ENCODE measurements at regions not wholly inside any gene's neighbourhood (a gene's known extent, or its start where the extent isn't known, plus 50 kb on each side); places are given as distances from the start of the nearest gene placed in this dataset.
"Not testable (repeated sequence)": the region's sequence is repeated elsewhere in the genome, so short reads cannot be mapped to it uniquely, and the experiment has no call there.

GRCh38 chrX:22533898-22534297, 261.2 kb downstream of the CBLL2 start:
- no peak for DNase-seq (ENCODE audit: low read depth)

- peak; percentile 73 for DNase-seq (ENCODE audit: low read depth)
Observed at GRCh38 chrX:22534643-22535042, 261.9 kb downstream of the CBLL2 start.

- no peak for DNase-seq (ENCODE audit: low read depth)
Observed at GRCh38 chrX:22536746-22537304, 264.1 kb downstream of the CBLL2 start.

GRCh38 chrX:22538580-22538979, 265.9 kb downstream of the CBLL2 start:
- peak; percentile 26 for DNase-seq (ENCODE audit: low read depth)

GRCh38 chrX:22541926-22542325, 269.2 kb downstream of the CBLL2 start:
- DNase-seq (ENCODE audit: low read depth): no peak

- DNase-seq (ENCODE audit: low read depth): peak; percentile 7
Observed at GRCh38 chrX:22542641-22543040, 269.9 kb downstream of the CBLL2 start.

- peak; percentile 13 for DNase-seq (ENCODE audit: low read depth)
Observed at GRCh38 chrX:22559506-22559905, 286.8 kb downstream of the CBLL2 start.

GRCh38 chrX:22575161-22575845, 302.6 kb downstream of the CBLL2 start:
- peak; percentile 64 for DNase-seq (ENCODE audit: low read depth)

- DNase-seq (ENCODE audit: low read depth): peak; percentile 74
Observed at GRCh38 chrX:22577181-22577580, 304.5 kb downstream of the CBLL2 start.

GRCh38 chrX:22585831-22586230, 313.1 kb downstream of the CBLL2 start:
- DNase-seq (ENCODE audit: low read depth): no peak

GRCh38 chrX:22589845-22590244, 317.1 kb downstream of the CBLL2 start:
- DNase-seq (ENCODE audit: low read depth): no peak

- DNase-seq (ENCODE audit: low read depth): no peak
Observed at GRCh38 chrX:22594766-22595165, 322.1 kb downstream of the CBLL2 start.

- no peak for DNase-seq (ENCODE audit: low read depth)
Observed at GRCh38 chrX:22603060-22603459, 330.3 kb downstream of the CBLL2 start.

- not testable (repeated sequence) for DNase-seq (ENCODE audit: low read depth)
Observed at GRCh38 chrX:22609452-22609851, 336.7 kb downstream of the CBLL2 start.

GRCh38 chrX:22616867-22617266, 344.2 kb downstream of the CBLL2 start:
- DNase-seq (ENCODE audit: low read depth): no peak

GRCh38 chrX:22627576-22627975, 354.9 kb downstream of the CBLL2 start:
- DNase-seq (ENCODE audit: low read depth): no peak

- no peak for DNase-seq (ENCODE audit: low read depth)
Observed at GRCh38 chrX:22628275-22628674, 355.6 kb downstream of the CBLL2 start.

- DNase-seq (ENCODE audit: low read depth): peak; percentile 39
Observed at GRCh38 chrX:22629105-22629725, 356.5 kb downstream of the CBLL2 start.

- peak; percentile 64 for DNase-seq (ENCODE audit: low read depth)
Observed at GRCh38 chrX:22634083-22634482, 361.4 kb downstream of the CBLL2 start.

GRCh38 chrX:22634751-22635150, 362.0 kb downstream of the CBLL2 start:
- DNase-seq (ENCODE audit: low read depth): no peak

GRCh38 chrX:22648281-22648680, 351.5 kb upstream of the DDX53 start:
- no peak for DNase-seq (ENCODE audit: low read depth)

GRCh38 chrX:22650691-22651090, 349.1 kb upstream of the DDX53 start:
- no peak for DNase-seq (ENCODE audit: low read depth)

- peak; percentile 56 for DNase-seq (ENCODE audit: low read depth)
Observed at GRCh38 chrX:22652596-22652995, 347.2 kb upstream of the DDX53 start.
